DOHH2 (cell line): ENCODE measurements at regions not wholly inside any gene's neighbourhood (a gene's known extent, or its start where the extent isn't known, plus 50 kb on each side); places are given as distances from the start of the nearest gene placed in this dataset.

Experiments used
- H3F3A ChIP-seq: fragments of 200-600 bp; sonication (generic), shearing (Covaris generic); 2 replicates; pipeline ENCODE4 v1.6.0; 2016; ENCODE audit warnings: antibody characterized with exemption, mild to moderate bottlenecking; ENCODE audit not compliant: control insufficient read depth, insufficient read depth
- H3K27ac ChIP-seq: fragments of 200-600 bp; sonication (generic); 2 replicates; pipeline ENCODE4 v1.5.1; 2014; ENCODE audit warnings: low read depth, mild to moderate bottlenecking, low read length, moderate library complexity
- H3K27me3 ChIP-seq: fragments of 200-600 bp; sonication (generic); 2 replicates; pipeline ENCODE4 v1.6.1; 2014; ENCODE audit warnings: mild to moderate bottlenecking, low read length, mixed read lengths; ENCODE audit not compliant: control insufficient read depth
- H3K36me3 ChIP-seq: fragments of 200-600 bp; sonication (generic); 2 replicates; pipeline ENCODE4 v1.6.1; 2014; ENCODE audit warnings: mild to moderate bottlenecking, low read length, moderate library complexity, mixed read lengths; ENCODE audit not compliant: control insufficient read depth
- H3K4me1 ChIP-seq: fragments of 200-600 bp; sonication (generic); 2 replicates; pipeline ENCODE4 v1.6.1; 2014; ENCODE audit warnings: mild to moderate bottlenecking, low read length, mixed read lengths; ENCODE audit not compliant: control insufficient read depth
- H3K4me2 ChIP-seq: fragments of 200-600 bp; sonication (generic); 2 replicates; pipeline ENCODE4 v1.6.0; 2014; ENCODE audit warnings: mild to moderate bottlenecking, low read length, moderate library complexity
- H3K4me3 ChIP-seq: fragments of 200-600 bp; sonication (generic); 2 replicates; pipeline ENCODE4 v1.5.1; 2014; ENCODE audit warnings: mild to moderate bottlenecking, low read length, mixed read lengths
- H3K79me2 ChIP-seq: fragments of 200-600 bp; sonication (generic); 2 replicates; pipeline ENCODE4 v1.6.1; 2014; ENCODE audit warnings: mild to moderate bottlenecking, low read length, mixed read lengths; ENCODE audit not compliant: control insufficient read depth
- H3K9me2 ChIP-seq: fragments of 200-600 bp; sonication (generic); replicated peaks from 2 replicates; pipeline ENCODE4 v1.6.1; 2014; ENCODE audit warnings: mild to moderate bottlenecking, low read length, mixed read lengths; ENCODE audit not compliant: control insufficient read depth
- H3K9me3 ChIP-seq: fragments of 200-600 bp; sonication (generic); 2 replicates; pipeline ENCODE4 v1.6.1; 2014; ENCODE audit warnings: antibody characterized with exemption, low read length, mixed read lengths; ENCODE audit not compliant: control insufficient read depth, insufficient read depth
- H4K20me1 ChIP-seq: fragments of 200-600 bp; sonication (generic); 2 replicates; pipeline ENCODE4 v1.6.0; 2014; ENCODE audit warnings: low read depth, mild to moderate bottlenecking, antibody characterized with exemption, low read length, moderate library complexity; ENCODE audit not compliant: control insufficient read depth, insufficient read depth
- EZH2phosphoT487 ChIP-seq: fragments of 200-600 bp; sonication (generic); IDR thresholded peaks from 2 replicates; pipeline ENCODE4 v1.6.1; 2017; ENCODE audit warnings: borderline replicate concordance, mild to moderate bottlenecking, antibody characterized with exemption, low read length, moderate library complexity, mixed read lengths
- TF ChIP-seq, protein P1 (sequence below): fragments of 200-600 bp; sonication (generic); IDR thresholded peaks from one replicate; pipeline ENCODE4 v1.5.1; 2014; ENCODE audit warnings: antibody characterized with exemption, mild to moderate bottlenecking, low read depth, low read length; ENCODE audit not compliant: poor library complexity, severe bottlenecking

DNA sequence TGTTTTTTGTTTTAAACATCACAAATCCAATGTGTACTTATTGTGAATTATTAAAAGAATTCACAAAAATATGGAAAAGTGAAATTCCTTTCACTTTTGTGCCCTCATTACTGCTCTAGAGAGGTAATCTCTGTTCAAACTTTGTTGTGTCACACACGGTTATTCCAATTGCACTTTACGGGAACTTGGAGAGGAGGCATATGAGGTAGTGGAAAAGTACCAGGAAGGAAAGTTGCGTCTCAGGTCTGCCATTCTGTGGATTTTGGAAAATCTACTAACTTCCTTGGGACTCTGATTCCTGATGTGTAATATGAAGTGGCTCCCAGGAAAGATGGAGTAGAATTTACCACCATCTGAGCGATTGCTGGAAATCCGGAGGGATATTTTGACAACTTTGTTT lies 90.9 kb upstream of the DCN start:
- TF ChIP-seq, protein P1, sequence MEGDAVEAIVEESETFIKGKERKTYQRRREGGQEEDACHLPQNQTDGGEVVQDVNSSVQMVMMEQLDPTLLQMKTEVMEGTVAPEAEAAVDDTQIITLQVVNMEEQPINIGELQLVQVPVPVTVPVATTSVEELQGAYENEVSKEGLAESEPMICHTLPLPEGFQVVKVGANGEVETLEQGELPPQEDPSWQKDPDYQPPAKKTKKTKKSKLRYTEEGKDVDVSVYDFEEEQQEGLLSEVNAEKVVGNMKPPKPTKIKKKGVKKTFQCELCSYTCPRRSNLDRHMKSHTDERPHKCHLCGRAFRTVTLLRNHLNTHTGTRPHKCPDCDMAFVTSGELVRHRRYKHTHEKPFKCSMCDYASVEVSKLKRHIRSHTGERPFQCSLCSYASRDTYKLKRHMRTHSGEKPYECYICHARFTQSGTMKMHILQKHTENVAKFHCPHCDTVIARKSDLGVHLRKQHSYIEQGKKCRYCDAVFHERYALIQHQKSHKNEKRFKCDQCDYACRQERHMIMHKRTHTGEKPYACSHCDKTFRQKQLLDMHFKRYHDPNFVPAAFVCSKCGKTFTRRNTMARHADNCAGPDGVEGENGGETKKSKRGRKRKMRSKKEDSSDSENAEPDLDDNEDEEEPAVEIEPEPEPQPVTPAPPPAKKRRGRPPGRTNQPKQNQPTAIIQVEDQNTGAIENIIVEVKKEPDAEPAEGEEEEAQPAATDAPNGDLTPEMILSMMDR, result no peak
- no peak for TF ChIP-seq EZH2phosphoT487
- Histone ChIP-seq H3K27ac (no peak overlapping the region), H3F3A (no peaks in the 10 kb centered on the region), H3K27me3 (no peaks in the 10 kb centered on the region), H3K9me2 (no peaks in the 10 kb centered on the region), H3K79me2 (no peaks in the 10 kb centered on the region), H3K36me3 (no peaks in the 10 kb centered on the region), H3K4me3 (no peak overlapping the region), H4K20me1 (no peaks in the 10 kb centered on the region), H3K4me2 (no peak overlapping the region), H3K9me3 (no peaks in the 10 kb centered on the region), H3K4me1 (no peaks in the 10 kb centered on the region)

DNA sequence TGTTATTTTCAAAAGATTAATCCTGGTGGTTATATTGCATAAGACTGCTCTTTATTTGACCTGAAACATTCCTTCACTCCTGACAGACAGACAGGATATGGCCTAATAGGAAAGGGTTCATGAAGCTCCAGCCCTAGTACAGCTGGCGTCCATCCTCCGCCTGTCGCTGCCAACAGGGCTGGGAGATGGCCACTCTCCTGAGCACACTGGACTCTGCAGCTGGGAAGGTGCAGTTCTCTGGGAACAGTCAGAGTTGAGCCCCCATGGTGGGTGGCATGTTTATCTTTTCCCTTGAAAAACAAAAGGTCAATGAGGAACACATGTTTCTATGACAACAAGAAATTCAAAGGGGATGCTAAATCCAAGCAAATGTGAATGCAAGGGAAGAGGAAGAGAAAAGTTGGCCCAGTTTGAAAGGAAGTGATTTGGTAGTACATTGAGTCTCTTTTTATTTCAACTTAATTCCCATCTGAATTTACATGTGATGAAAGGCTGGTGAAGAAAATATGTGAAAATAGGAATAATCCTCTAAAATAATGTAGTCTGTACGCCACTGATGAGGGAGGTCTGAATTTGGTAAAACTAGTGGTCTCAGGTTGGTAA lies 89.9 kb upstream of the DCN start:
- Histone ChIP-seq H4K20me1 (no peaks in the 10 kb centered on the region), H3K4me1 (no peaks in the 10 kb centered on the region), H3K27ac (no peak overlapping the region), H3K27me3 (no peaks in the 10 kb centered on the region), H3K4me2 (no peak overlapping the region), H3K36me3 (no peaks in the 10 kb centered on the region), H3K79me2 (no peaks in the 10 kb centered on the region), H3K9me3 (no peaks in the 10 kb centered on the region), H3F3A (no peaks in the 10 kb centered on the region), H3K9me2 (no peaks in the 10 kb centered on the region), H3K4me3 (no peak overlapping the region)
- TF ChIP-seq EZH2phosphoT487, result no peak
- TF ChIP-seq, protein P1, result no peak

DNA sequence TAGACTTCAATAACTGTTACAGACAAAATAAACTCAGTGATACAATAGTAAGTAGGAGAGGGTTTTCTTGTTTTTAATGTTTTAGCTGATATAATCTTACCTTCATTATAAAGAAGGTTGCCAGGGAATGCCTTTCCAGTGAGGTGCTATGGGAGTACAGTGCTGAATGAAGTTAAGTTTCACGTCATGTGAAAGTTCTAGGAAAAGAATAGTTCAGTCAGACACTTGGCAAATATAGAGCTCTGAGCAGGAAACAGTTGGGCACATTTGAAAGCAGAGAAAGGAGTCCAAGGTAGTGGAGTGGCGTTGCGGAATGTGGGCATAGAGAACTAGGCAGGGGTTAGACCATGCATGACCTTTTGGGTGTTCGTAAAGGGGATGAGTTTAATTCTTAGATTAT lies 88.6 kb upstream of the DCN start:
- no peak overlapping the region for H3K4me2 ChIP-seq
- no peaks in the 10 kb centered on the region for H3K79me2 ChIP-seq
- no peak overlapping the region for H3K27ac ChIP-seq
- H4K20me1 ChIP-seq, result no peaks in the 10 kb centered on the region
- H3K9me3 ChIP-seq, result no peaks in the 10 kb centered on the region
- no peak overlapping the region for H3K4me3 ChIP-seq
- no peaks in the 10 kb centered on the region for H3K4me1 ChIP-seq
- H3F3A ChIP-seq, result no peaks in the 10 kb centered on the region
- no peaks in the 10 kb centered on the region for H3K27me3 ChIP-seq
- no peaks in the 10 kb centered on the region for H3K36me3 ChIP-seq
- TF ChIP-seq EZH2phosphoT487, result no peak
- TF ChIP-seq, protein P1, result no peak
- no peaks in the 10 kb centered on the region for H3K9me2 ChIP-seq
